T-helper 1 cell (primary cell): ENCODE measurements at regions not wholly inside any gene's neighbourhood (a gene's known extent, or its start where the extent isn't known, plus 50 kb on each side); places are given as distances from the start of the nearest gene placed in this dataset.

ENCODE experiments used
- DNase-seq, 5 donors: peaks; one replicate each; pipeline ENCODE4 v3.0.0-alpha.2; 2012 to 2020

GRCh38 chr6:98578016-98578415 lies 256.4 kb upstream of the POU3F2 start:
- DNase-seq: no peak

- no peak for DNase-seq
These were observed 255.3 kb upstream of the POU3F2 start for GRCh38 chr6:98579079-98579478.

- no peak for DNase-seq
These were observed 254.4 kb upstream of the POU3F2 start for GRCh38 chr6:98579941-98580340.

GRCh38 chr6:98581705-98582104 lies 252.7 kb upstream of the POU3F2 start:
- no peak for DNase-seq

- no peak for DNase-seq
These were observed 250.9 kb upstream of the POU3F2 start for GRCh38 chr6:98583506-98583905.

- no peak for DNase-seq
These were observed 248.2 kb upstream of the POU3F2 start for GRCh38 chr6:98586163-98586562.

- no peak for DNase-seq
These were observed 246.8 kb upstream of the POU3F2 start for GRCh38 chr6:98587555-98587954.

GRCh38 chr6:98589536-98589935 lies 244.8 kb upstream of the POU3F2 start:
- DNase-seq: no peak

- DNase-seq: no peak
These were observed 244.2 kb upstream of the POU3F2 start for GRCh38 chr6:98590136-98590681.

GRCh38 chr6:98590997-98591396 lies 243.4 kb upstream of the POU3F2 start:
- no peak for DNase-seq

- DNase-seq: no peak
These were observed 240.7 kb upstream of the POU3F2 start for GRCh38 chr6:98593676-98594075.

- DNase-seq: no peak
These were observed 232.7 kb upstream of the POU3F2 start for GRCh38 chr6:98601716-98602115.

- no peak for DNase-seq
These were observed 228.7 kb upstream of the POU3F2 start for GRCh38 chr6:98605705-98606104.

- no peak for DNase-seq
These were observed 207.1 kb upstream of the POU3F2 start for GRCh38 chr6:98627129-98627775.

GRCh38 chr6:98633886-98634285 lies 200.5 kb upstream of the POU3F2 start:
- no peak for DNase-seq

- no peak for DNase-seq
These were observed 199.8 kb upstream of the POU3F2 start for GRCh38 chr6:98634569-98634968.

GRCh38 chr6:98635191-98635590 lies 199.2 kb upstream of the POU3F2 start:
- no peak for DNase-seq

GRCh38 chr6:98636941-98637340 lies 197.4 kb upstream of the POU3F2 start:
- DNase-seq: no peak

- no peak for DNase-seq
These were observed 195.2 kb upstream of the POU3F2 start for GRCh38 chr6:98639089-98639635.

- no peak for DNase-seq
These were observed 194.0 kb upstream of the POU3F2 start for GRCh38 chr6:98640366-98640765.

GRCh38 chr6:98641949-98642719 lies 192.2 kb upstream of the POU3F2 start:
- no peak for DNase-seq

- no peak for DNase-seq
These were observed 190.3 kb upstream of the POU3F2 start for GRCh38 chr6:98644063-98644462.

- peak in 1 of 5 donors; percentile 0 for DNase-seq
These were observed 186.0 kb upstream of the POU3F2 start for GRCh38 chr6:98648211-98648914.
